Breast epithelium (tissue), 4 donors: ENCODE measurements at regions not wholly inside any gene's neighbourhood (a gene's known extent, or its start where the extent isn't known, plus 50 kb on each side); places are given as distances from the start of the nearest gene placed in this dataset.

ENCODE experiments used
- DNase-seq, 2 donors: peaks; one replicate each; pipeline ENCODE4 v3.0.0-alpha.2; 2019; ENCODE audit warnings: low spot score in 2 of 2
- H3K27ac ChIP-seq, 2 donors: fragments of 200-600 bp; sonication (generic) in 1 of 2; one replicate each; pipeline ENCODE4 v1.5.1; 2016 to 2019; ENCODE audit warnings: mild to moderate bottlenecking in 1 of 2
- H3K27me3 ChIP-seq, 2 donors: fragments of 200-600 bp; sonication (generic) in 1 of 2; one replicate each; pipeline versions ENCODE4 v1.5.1 to v1.6.0; 2017 to 2019; ENCODE audit warnings: control low read depth in 1 of 2, mild to moderate bottlenecking in 1 of 2
- H3K36me3 ChIP-seq: fragments of 200-600 bp; one replicate; pipeline ENCODE4 v1.5.1; 2019
- H3K4me1 ChIP-seq, 2 donors: fragments of 200-600 bp; sonication (generic); one replicate each; pipeline ENCODE4 v1.5.1; 2016 to 2019; ENCODE audit warnings: control low read depth in 1 of 2
- H3K4me3 ChIP-seq, 3 donors: fragments of 200-600 bp; sonication (generic); 1 replicate in 2 of 3; 2 replicates in 1 of 3; pipeline ENCODE4 v1.5.1; 2016 to 2019; ENCODE audit warnings: mild to moderate bottlenecking in 3 of 3, moderate library complexity in 2 of 3
- H3K9me3 ChIP-seq, 2 donors: fragments of 200-600 bp; sonication (generic) in 1 of 2; one replicate each; pipeline ENCODE4 v1.5.1; 2016 to 2019; ENCODE audit warnings: control low read depth in 1 of 2
- CTCF ChIP-seq, 3 donors: fragments of 450-650 bp; IDR thresholded peaks; one replicate each; pipeline ENCODE4 v1.5.1; 2016 to 2017; ENCODE audit warnings: antibody characterized with exemption in 3 of 3, mild to moderate bottlenecking in 3 of 3, moderate library complexity in 3 of 3
- POLR2A ChIP-seq: fragments of 450-650 bp; IDR thresholded peaks from one replicate; pipeline ENCODE4 v1.6.1; 2016; ENCODE audit warnings: antibody characterized with exemption, mild to moderate bottlenecking, moderate library complexity
- POLR2AphosphoS5 ChIP-seq, 3 donors: sonication (generic); formaldehyde crosslinking; IDR thresholded peaks; one replicate each; pipeline ENCODE4 v1.6.1; 2017; ENCODE audit warnings: antibody characterized with exemption in 3 of 3
- intact Hi-C: fragments of 100-400 bp; cut with DNase I; formaldehyde crosslinking; loops from one replicate; pipeline ENCODE4 v1.15.1; 2023; ENCODE audit warnings: low total_unique reads

GRCh38 chr13:34410678-34411077 lies 531.4 kb upstream of the NBEA start:
- no peak for DNase-seq
- intact Hi-C loops = no loop called here
- no peaks in the 10 kb centered on the region for H3K9me3 ChIP-seq
- H3K27ac ChIP-seq = no peak overlapping the region
- TF ChIP-seq POLR2A = no peak
- TF ChIP-seq CTCF (IDR thresholded peaks at IDR 0.05) = no peak
- no peaks in the 10 kb centered on the region for H3K4me1 ChIP-seq
- no peaks in the 10 kb centered on the region for H3K27me3 ChIP-seq
- no peak overlapping the region for H3K4me3 ChIP-seq
- no peaks in the 10 kb centered on the region for H3K36me3 ChIP-seq

GRCh38 chr13:34411177-34411576 lies 530.9 kb upstream of the NBEA start:
- intact Hi-C loops = no loop called here
- no peak overlapping the region for H3K27ac ChIP-seq

GRCh38 chr13:34411894-34412293 lies 530.2 kb upstream of the NBEA start:
- Histone ChIP-seq H3K27me3 (no peaks in the 10 kb centered on the region), H3K36me3 (no peaks in the 10 kb centered on the region), H3K9me3 (no peaks in the 10 kb centered on the region), H3K4me3 (no peak overlapping the region), H3K27ac (no peak overlapping the region), H3K4me1 (no peaks in the 10 kb centered on the region)
- no peak for DNase-seq
- intact Hi-C loops = no loop called here
- TF ChIP-seq CTCF (IDR thresholded peaks at IDR 0.05) (no peak), POLR2A (no peak), POLR2AphosphoS5 (IDR thresholded peaks at IDR 0.05) (no peak)

More at GRCh38 chr13:34411177-34411576, 530.9 kb upstream of the NBEA start:
- Histone ChIP-seq H3K4me3 (no peak overlapping the region), H3K27me3 (no peaks in the 10 kb centered on the region), H3K36me3 (no peaks in the 10 kb centered on the region), H3K4me1 (no peaks in the 10 kb centered on the region), H3K9me3 (no peaks in the 10 kb centered on the region)
- DNase-seq = no peak
- TF ChIP-seq POLR2A (no peak), CTCF (IDR thresholded peaks at IDR 0.05) (no peak), POLR2AphosphoS5 (IDR thresholded peaks at IDR 0.05) (no peak)

- no peak for DNase-seq
- intact Hi-C loops = no loop called here
Measured at GRCh38 chr13:34412295-34412694, 529.8 kb upstream of the NBEA start.

GRCh38 chr13:34412817-34413375 lies 529.2 kb upstream of the NBEA start:
- Histone ChIP-seq H3K27ac (no peak overlapping the region), H3K4me3 (no peak overlapping the region), H3K4me1 (no peaks in the 10 kb centered on the region), H3K27me3 (no peaks in the 10 kb centered on the region), H3K36me3 (no peaks in the 10 kb centered on the region), H3K9me3 (no peaks in the 10 kb centered on the region)
- DNase-seq = no peak
- intact Hi-C loops = no loop called here
- TF ChIP-seq CTCF (IDR thresholded peaks at IDR 0.05) (no peak), POLR2A (no peak), POLR2AphosphoS5 (IDR thresholded peaks at IDR 0.05) (no peak)

More at GRCh38 chr13:34412295-34412694, 529.8 kb upstream of the NBEA start:
- H3K4me3 ChIP-seq = no peak overlapping the region
- no peaks in the 10 kb centered on the region for H3K36me3 ChIP-seq
- TF ChIP-seq POLR2AphosphoS5 (IDR thresholded peaks at IDR 0.05) (no peak), POLR2A (no peak), CTCF (IDR thresholded peaks at IDR 0.05) (no peak)
- H3K27me3 ChIP-seq = no peaks in the 10 kb centered on the region
- no peaks in the 10 kb centered on the region for H3K4me1 ChIP-seq
- H3K27ac ChIP-seq = no peak overlapping the region
- no peaks in the 10 kb centered on the region for H3K9me3 ChIP-seq
